ENCODE measurements at regions not wholly inside any gene's neighbourhood (a gene's known extent, or its start where the extent isn't known, plus 50 kb on each side); places are given as distances from the start of the nearest gene placed in this dataset.
A peak's percentile ranks its signal among the peaks of the same experiment; 100 is the strongest.

- no peaks in the 10 kb centered on the region for H4K20me1 ChIP-seq (ENCODE audit: insufficient read depth, low read length)
- no peaks in the 10 kb centered on the region for H3K36me3 ChIP-seq (replicated peaks; ENCODE audit: low read depth, low read length)
- H3K79me2 ChIP-seq (ENCODE audit: low read length) = no peaks in the 10 kb centered on the region
- H3K4me1 ChIP-seq (ENCODE audit: low read length) = no peaks in the 10 kb centered on the region
- no peaks in the 10 kb centered on the region for H3K9me3 ChIP-seq (ENCODE audit: insufficient read depth, low read length)
- peak overlapping the region; percentile 5; the same call in 1 of the 2 replicates for H2AFZ ChIP-seq (ENCODE audit: low read depth, low read length)
- no peak overlapping the region for H3K27ac ChIP-seq (ENCODE audit: low read length)
- H3K4me2 ChIP-seq (ENCODE audit: low read length) = no peak overlapping the region
- H3K9ac ChIP-seq (ENCODE audit: low read length) = no peak overlapping the region
- no peaks in the 10 kb centered on the region for H3K27me3 ChIP-seq (ENCODE audit: low read depth, low read length)
- TF ChIP-seq, protein P1, sequence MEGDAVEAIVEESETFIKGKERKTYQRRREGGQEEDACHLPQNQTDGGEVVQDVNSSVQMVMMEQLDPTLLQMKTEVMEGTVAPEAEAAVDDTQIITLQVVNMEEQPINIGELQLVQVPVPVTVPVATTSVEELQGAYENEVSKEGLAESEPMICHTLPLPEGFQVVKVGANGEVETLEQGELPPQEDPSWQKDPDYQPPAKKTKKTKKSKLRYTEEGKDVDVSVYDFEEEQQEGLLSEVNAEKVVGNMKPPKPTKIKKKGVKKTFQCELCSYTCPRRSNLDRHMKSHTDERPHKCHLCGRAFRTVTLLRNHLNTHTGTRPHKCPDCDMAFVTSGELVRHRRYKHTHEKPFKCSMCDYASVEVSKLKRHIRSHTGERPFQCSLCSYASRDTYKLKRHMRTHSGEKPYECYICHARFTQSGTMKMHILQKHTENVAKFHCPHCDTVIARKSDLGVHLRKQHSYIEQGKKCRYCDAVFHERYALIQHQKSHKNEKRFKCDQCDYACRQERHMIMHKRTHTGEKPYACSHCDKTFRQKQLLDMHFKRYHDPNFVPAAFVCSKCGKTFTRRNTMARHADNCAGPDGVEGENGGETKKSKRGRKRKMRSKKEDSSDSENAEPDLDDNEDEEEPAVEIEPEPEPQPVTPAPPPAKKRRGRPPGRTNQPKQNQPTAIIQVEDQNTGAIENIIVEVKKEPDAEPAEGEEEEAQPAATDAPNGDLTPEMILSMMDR (IDR thresholded peaks at IDR 0.05; ENCODE audit: low read depth, low read length) = no peak
- H3K4me3 ChIP-seq (ENCODE audit: low read length) = no peak overlapping the region
These were observed 2636.9 kb upstream of the PCDH20 start for GRCh38 chr13:64052521-64052920.

DNA sequence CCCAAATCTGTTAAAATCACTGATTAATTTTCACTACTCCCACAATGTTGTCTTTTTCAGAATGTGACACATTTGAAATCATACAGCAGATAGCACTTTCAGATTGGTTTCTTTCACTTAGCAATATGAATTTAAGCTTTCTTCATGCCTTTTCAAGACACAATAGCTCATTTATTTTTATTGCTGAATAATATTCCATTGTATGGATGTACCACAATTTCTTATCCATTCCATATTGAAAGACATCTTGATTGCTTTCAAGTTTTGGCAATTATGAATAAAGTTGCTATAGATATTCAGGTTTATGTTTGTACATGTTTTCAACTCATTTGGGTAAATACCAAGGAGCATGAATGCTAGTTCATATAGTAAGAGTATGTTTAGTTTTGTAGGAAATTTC, 2635.6 kb upstream of the PCDH20 start:
- Histone ChIP-seq H3K4me2 (ENCODE audit: low read length) (no peak overlapping the region), H2AFZ (ENCODE audit: low read depth, low read length) (no peak overlapping the region), H3K9me3 (ENCODE audit: insufficient read depth, low read length) (no peaks in the 10 kb centered on the region), H3K4me3 (ENCODE audit: low read length) (no peak overlapping the region), H3K9ac (ENCODE audit: low read length) (no peak overlapping the region), H3K4me1 (ENCODE audit: low read length) (no peaks in the 10 kb centered on the region), H3K27ac (ENCODE audit: low read length) (no peak overlapping the region), H3K36me3 (replicated peaks; ENCODE audit: low read depth, low read length) (no peaks in the 10 kb centered on the region), H3K27me3 (ENCODE audit: low read depth, low read length) (no peaks in the 10 kb centered on the region), H4K20me1 (ENCODE audit: insufficient read depth, low read length) (no peaks in the 10 kb centered on the region), H3K79me2 (ENCODE audit: low read length) (no peaks in the 10 kb centered on the region)
- TF ChIP-seq, protein P1 (IDR thresholded peaks at IDR 0.05; ENCODE audit: low read depth, low read length) = no peak
- TF ChIP-seq EZH2phosphoT487 (IDR thresholded peaks at IDR 0.05; ENCODE audit: low read depth) = no peak

GRCh38 chr13:64041296-64041695, 2625.6 kb upstream of the PCDH20 start:
- no peak for TF ChIP-seq EZH2phosphoT487 (IDR thresholded peaks at IDR 0.05; ENCODE audit: low read depth)
- TF ChIP-seq, protein P1 (IDR thresholded peaks at IDR 0.05; ENCODE audit: low read depth, low read length) = no peak
- Histone ChIP-seq H4K20me1 (ENCODE audit: insufficient read depth, low read length) (no peaks in the 10 kb centered on the region), H3K4me3 (ENCODE audit: low read length) (no peak overlapping the region), H3K27me3 (ENCODE audit: low read depth, low read length) (no peaks in the 10 kb centered on the region), H3K9ac (ENCODE audit: low read length) (no peak overlapping the region), H3K9me3 (ENCODE audit: insufficient read depth, low read length) (no peaks in the 10 kb centered on the region), H2AFZ (ENCODE audit: low read depth, low read length) (no peak overlapping the region), H3K27ac (ENCODE audit: low read length) (no peak overlapping the region), H3K36me3 (replicated peaks; ENCODE audit: low read depth, low read length) (no peaks in the 10 kb centered on the region), H3K79me2 (ENCODE audit: low read length) (no peaks in the 10 kb centered on the region), H3K4me1 (ENCODE audit: low read length) (no peaks in the 10 kb centered on the region), H3K4me2 (ENCODE audit: low read length) (no peak overlapping the region)

GRCh38 chr13:64033921-64034320, 2618.3 kb upstream of the PCDH20 start:
- Histone ChIP-seq H3K9ac (ENCODE audit: low read length) (no peak overlapping the region), H3K4me3 (ENCODE audit: low read length) (no peak overlapping the region), H2AFZ (ENCODE audit: low read depth, low read length) (0 out of 2 replicates have a peak overlapping the region, but pooled peaks have one; percentile 43), H3K36me3 (replicated peaks; ENCODE audit: low read depth, low read length) (no peaks in the 10 kb centered on the region), H3K4me1 (ENCODE audit: low read length) (no peaks in the 10 kb centered on the region), H3K27me3 (ENCODE audit: low read depth, low read length) (no peaks in the 10 kb centered on the region), H3K4me2 (ENCODE audit: low read length) (no peak overlapping the region), H3K79me2 (ENCODE audit: low read length) (no peaks in the 10 kb centered on the region), H3K9me3 (ENCODE audit: insufficient read depth, low read length) (no peaks in the 10 kb centered on the region), H3K27ac (ENCODE audit: low read length) (no peak overlapping the region), H4K20me1 (ENCODE audit: insufficient read depth, low read length) (no peaks in the 10 kb centered on the region)
- TF ChIP-seq, protein P1 (IDR thresholded peaks at IDR 0.05; ENCODE audit: low read depth, low read length) = no peak
- TF ChIP-seq EZH2phosphoT487 (IDR thresholded peaks at IDR 0.05; ENCODE audit: low read depth) = no peak
